T-helper 1 cell treated with Interleukin-12 subunit alpha and Interleukin-12 subunit beta and Interleukin-4 antibody, amounts not matched to agents 30 μg/mL and 1 μg/mL, for 36 hours (primary cell): ENCODE measurements at regions not wholly inside any gene's neighbourhood (a gene's known extent, or its start where the extent isn't known, plus 50 kb on each side); places are given as distances from the start of the nearest gene placed in this dataset.

Experiments used
- H3K27ac Mint-ChIP-seq: one replicate; pipeline ENCODE4 v1.8.0; 2021; ENCODE audit warnings: mild to moderate bottlenecking, mixed read lengths
- H3K27me3 Mint-ChIP-seq: one replicate; pipeline ENCODE4 v1.8.0; 2021; ENCODE audit warnings: low read depth, mixed read lengths
- H3K36me3 Mint-ChIP-seq: one replicate; pipeline ENCODE4 v1.8.0; 2021; ENCODE audit warnings: low read depth, mixed read lengths
- H3K4me1 Mint-ChIP-seq: one replicate; pipeline ENCODE4 v1.8.0; 2021; ENCODE audit warnings: low read depth, mixed read lengths
- H3K4me3 Mint-ChIP-seq: one replicate; pipeline ENCODE4 v1.8.0; 2021; ENCODE audit warnings: mild to moderate bottlenecking, moderate library complexity, mixed read lengths
- H3K9me3 Mint-ChIP-seq: one replicate; pipeline ENCODE4 v1.8.0; 2021; ENCODE audit warnings: mixed read lengths

GRCh38 chr6:139943391-139943790 lies 568.9 kb upstream of the CITED2 start:
- H3K9me3 Mint-ChIP-seq: no peaks in the 10 kb centered on the region
- H3K4me3 Mint-ChIP-seq: no peak overlapping the region
- no peaks in the 10 kb centered on the region for H3K4me1 Mint-ChIP-seq
- H3K27ac Mint-ChIP-seq: no peak overlapping the region
- H3K36me3 Mint-ChIP-seq: no peaks in the 10 kb centered on the region
- H3K27me3 Mint-ChIP-seq: no peaks in the 10 kb centered on the region

DNA sequence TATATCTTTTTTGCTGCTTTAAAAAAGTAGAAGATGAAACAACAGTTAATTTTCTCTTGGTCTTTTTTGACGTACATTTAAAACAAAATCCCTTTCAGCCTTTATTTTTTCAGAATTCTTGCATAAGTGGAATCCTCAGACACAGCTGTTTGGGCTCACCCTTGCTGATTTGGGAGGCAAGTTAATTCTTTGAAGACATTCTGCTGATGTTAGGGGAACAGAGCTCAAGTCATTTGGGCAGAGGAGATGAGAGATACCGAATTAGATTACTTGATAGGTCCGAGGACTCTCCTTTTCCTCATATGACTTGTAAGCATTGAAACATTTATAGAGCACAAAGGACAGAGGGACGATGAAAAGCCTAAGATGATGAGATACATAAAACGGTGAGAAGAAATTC lies 567.9 kb upstream of the CITED2 start:
- Mint-ChIP-seq H3K27ac (no peak overlapping the region), H3K27me3 (no peaks in the 10 kb centered on the region), H3K4me1 (no peaks in the 10 kb centered on the region), H3K9me3 (no peaks in the 10 kb centered on the region), H3K36me3 (no peaks in the 10 kb centered on the region), H3K4me3 (no peak overlapping the region)

DNA sequence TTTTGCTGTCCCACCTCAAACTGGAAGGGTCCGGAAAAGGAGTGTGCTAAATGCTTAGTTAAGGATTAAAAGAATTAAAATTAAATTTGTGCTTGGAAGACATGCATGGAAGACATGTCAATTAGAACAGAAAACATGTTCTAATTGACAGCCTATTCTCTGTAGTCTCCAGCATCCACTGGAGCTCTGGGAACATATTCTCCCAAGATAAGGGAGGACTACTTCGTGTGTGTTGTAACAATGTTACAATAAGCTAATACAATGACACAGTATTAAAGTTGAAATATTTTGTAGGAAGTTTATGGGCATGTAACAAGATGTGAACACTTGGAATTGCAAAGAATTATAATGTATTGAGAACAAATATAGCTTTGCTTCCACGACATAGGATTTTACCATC lies 567.4 kb upstream of the CITED2 start:
- H3K36me3 Mint-ChIP-seq: no peaks in the 10 kb centered on the region
- H3K4me3 Mint-ChIP-seq: no peak overlapping the region
- H3K9me3 Mint-ChIP-seq: no peaks in the 10 kb centered on the region
- H3K4me1 Mint-ChIP-seq: no peaks in the 10 kb centered on the region
- H3K27me3 Mint-ChIP-seq: no peaks in the 10 kb centered on the region
- no peak overlapping the region for H3K27ac Mint-ChIP-seq

GRCh38 chr6:139940741-139941729 lies 566.6 kb upstream of the CITED2 start:
- no peaks in the 10 kb centered on the region for H3K4me1 Mint-ChIP-seq

GRCh38 chr6:139939189-139939979 lies 564.9 kb upstream of the CITED2 start:
- H3K27me3 Mint-ChIP-seq: no peaks in the 10 kb centered on the region
- H3K36me3 Mint-ChIP-seq: no peaks in the 10 kb centered on the region
- H3K4me1 Mint-ChIP-seq: no peaks in the 10 kb centered on the region
- H3K4me3 Mint-ChIP-seq: no peak overlapping the region
- H3K27ac Mint-ChIP-seq: no peak overlapping the region
- H3K9me3 Mint-ChIP-seq: no peaks in the 10 kb centered on the region

More at GRCh38 chr6:139940741-139941729, 566.6 kb upstream of the CITED2 start:
- Mint-ChIP-seq H3K36me3 (no peaks in the 10 kb centered on the region), H3K27me3 (no peaks in the 10 kb centered on the region), H3K4me3 (no peak overlapping the region), H3K27ac (no peak overlapping the region), H3K9me3 (no peaks in the 10 kb centered on the region)

- Mint-ChIP-seq H3K36me3 (no peaks in the 10 kb centered on the region), H3K4me1 (no peaks in the 10 kb centered on the region), H3K27me3 (no peaks in the 10 kb centered on the region), H3K9me3 (no peaks in the 10 kb centered on the region), H3K27ac (no peak overlapping the region), H3K4me3 (no peak overlapping the region)
Measured at GRCh38 chr6:139932671-139933070, 558.2 kb upstream of the CITED2 start.

- no peak overlapping the region for H3K4me3 Mint-ChIP-seq
- no peak overlapping the region for H3K27ac Mint-ChIP-seq
- H3K27me3 Mint-ChIP-seq: no peaks in the 10 kb centered on the region
- no peaks in the 10 kb centered on the region for H3K9me3 Mint-ChIP-seq
- H3K36me3 Mint-ChIP-seq: no peaks in the 10 kb centered on the region
- H3K4me1 Mint-ChIP-seq: no peaks in the 10 kb centered on the region
Measured at GRCh38 chr6:139931747-139932146, 557.3 kb upstream of the CITED2 start.

DNA sequence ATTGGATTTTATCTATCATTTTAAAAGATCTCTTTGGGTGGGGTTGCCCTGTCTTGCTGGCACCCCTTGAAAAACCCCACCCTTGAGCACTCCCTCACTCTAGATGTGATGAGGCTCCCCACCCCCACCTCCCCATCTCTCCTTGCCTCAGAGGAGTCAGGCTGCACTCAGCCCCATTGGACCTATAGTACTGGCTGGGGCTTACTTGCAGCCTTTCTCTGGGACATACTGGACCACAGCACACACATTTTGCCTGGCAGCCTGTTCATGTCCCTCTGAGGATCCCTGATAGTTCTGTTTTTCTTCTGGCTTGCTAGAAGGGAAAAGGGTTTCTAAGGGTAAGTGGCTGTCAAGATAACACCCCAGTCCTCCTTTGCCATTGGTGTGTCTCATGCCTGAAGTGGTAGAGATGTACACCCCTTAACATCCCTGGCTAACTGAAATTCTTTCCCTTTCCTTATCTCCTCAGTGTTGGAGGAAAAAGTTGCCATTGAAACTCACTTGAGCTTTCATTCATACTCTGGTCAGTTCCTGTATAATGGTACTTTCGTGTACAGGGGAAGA lies 553.4 kb upstream of the CITED2 start:
- H3K4me3 Mint-ChIP-seq: no peak overlapping the region
- H3K4me1 Mint-ChIP-seq: no peaks in the 10 kb centered on the region
- H3K9me3 Mint-ChIP-seq: no peaks in the 10 kb centered on the region
- no peaks in the 10 kb centered on the region for H3K27me3 Mint-ChIP-seq
- H3K27ac Mint-ChIP-seq: no peak overlapping the region
- H3K36me3 Mint-ChIP-seq: no peaks in the 10 kb centered on the region

DNA sequence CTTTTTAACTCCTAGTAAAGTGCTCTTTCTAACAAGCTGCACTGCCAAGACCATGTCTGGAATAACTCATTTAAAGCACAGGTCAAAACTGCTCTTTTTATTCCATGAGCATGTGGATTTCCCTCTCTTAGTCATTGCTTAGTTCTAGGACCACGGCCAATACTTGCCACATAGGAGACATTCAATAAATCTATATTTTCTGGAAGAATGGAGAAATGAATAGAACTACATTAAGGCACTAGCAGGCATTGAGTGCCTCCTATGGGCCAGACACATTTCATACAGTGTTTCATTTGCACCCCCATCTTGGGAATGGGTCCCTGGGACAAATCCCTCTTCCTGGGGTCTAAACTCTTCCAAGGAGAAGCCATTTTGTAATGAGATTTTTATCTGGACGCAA lies 552.8 kb upstream of the CITED2 start:
- H3K36me3 Mint-ChIP-seq: no peaks in the 10 kb centered on the region

GRCh38 chr6:139926711-139927110 lies 552.3 kb upstream of the CITED2 start:
- H3K4me3 Mint-ChIP-seq: no peak overlapping the region
- no peaks in the 10 kb centered on the region for H3K36me3 Mint-ChIP-seq
- no peaks in the 10 kb centered on the region for H3K4me1 Mint-ChIP-seq
- H3K27ac Mint-ChIP-seq: no peak overlapping the region
- no peaks in the 10 kb centered on the region for H3K27me3 Mint-ChIP-seq
- H3K9me3 Mint-ChIP-seq: no peaks in the 10 kb centered on the region

More for the DNA sequence above, 552.8 kb upstream of the CITED2 start:
- H3K9me3 Mint-ChIP-seq: no peaks in the 10 kb centered on the region
- no peak overlapping the region for H3K4me3 Mint-ChIP-seq
- H3K27ac Mint-ChIP-seq: no peak overlapping the region
- H3K27me3 Mint-ChIP-seq: no peaks in the 10 kb centered on the region
- H3K4me1 Mint-ChIP-seq: no peaks in the 10 kb centered on the region

GRCh38 chr6:139925894-139926641 lies 551.6 kb upstream of the CITED2 start:
- Mint-ChIP-seq H3K4me1 (no peaks in the 10 kb centered on the region), H3K9me3 (no peaks in the 10 kb centered on the region), H3K27me3 (no peaks in the 10 kb centered on the region), H3K27ac (no peak overlapping the region), H3K4me3 (no peak overlapping the region), H3K36me3 (no peaks in the 10 kb centered on the region)

DNA sequence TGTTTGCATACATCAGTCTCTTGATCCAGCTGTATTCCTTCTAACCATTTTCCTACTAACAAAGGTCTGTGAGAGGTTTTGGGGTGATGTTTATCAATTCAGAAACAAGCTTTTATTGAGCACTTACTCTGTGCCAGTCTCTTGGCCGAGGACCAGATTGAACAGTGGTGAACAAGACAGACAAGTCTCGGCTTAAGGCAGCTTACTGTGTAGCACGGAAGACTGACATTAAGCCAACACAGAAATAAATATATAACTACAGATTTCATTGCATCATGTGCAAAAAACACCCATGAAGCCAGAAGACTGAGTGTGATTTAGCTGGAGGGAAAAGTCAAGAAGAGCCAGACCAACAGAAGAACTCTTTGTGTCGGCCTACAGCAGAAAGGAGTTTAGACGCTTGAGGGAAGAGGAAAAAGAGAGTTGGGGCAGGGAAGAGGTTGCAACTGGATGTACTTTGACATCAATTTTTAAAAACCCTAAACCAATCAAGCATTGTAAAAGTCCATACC lies 549.6 kb upstream of the CITED2 start:
- H3K36me3 Mint-ChIP-seq: no peaks in the 10 kb centered on the region
- no peak overlapping the region for H3K27ac Mint-ChIP-seq
- no peaks in the 10 kb centered on the region for H3K9me3 Mint-ChIP-seq
- H3K4me1 Mint-ChIP-seq: no peaks in the 10 kb centered on the region
- no peaks in the 10 kb centered on the region for H3K27me3 Mint-ChIP-seq
- no peak overlapping the region for H3K4me3 Mint-ChIP-seq

GRCh38 chr6:139922236-139922635 lies 547.8 kb upstream of the CITED2 start:
- Mint-ChIP-seq H3K27ac (no peak overlapping the region), H3K4me1 (no peaks in the 10 kb centered on the region), H3K4me3 (no peak overlapping the region), H3K36me3 (no peaks in the 10 kb centered on the region), H3K9me3 (no peaks in the 10 kb centered on the region), H3K27me3 (peaks cover 3% of the 10 kb centered on the region)

GRCh38 chr6:139920776-139921100 lies 546.3 kb upstream of the CITED2 start:
- Mint-ChIP-seq H3K4me3 (no peak overlapping the region), H3K9me3 (no peaks in the 10 kb centered on the region), H3K27me3 (peaks cover 3% of the 10 kb centered on the region), H3K4me1 (no peaks in the 10 kb centered on the region), H3K36me3 (no peaks in the 10 kb centered on the region), H3K27ac (no peak overlapping the region)
